Endometrial microvascular endothelial cells (primary cell): ENCODE measurements at regions not wholly inside any gene's neighbourhood (a gene's known extent, or its start where the extent isn't known, plus 50 kb on each side); places are given as distances from the start of the nearest gene placed in this dataset.
"Not testable (repeated sequence)": the region's sequence is repeated elsewhere in the genome, so short reads cannot be mapped to it uniquely, and the experiment has no call there.

ENCODE experiments used
- in situ Hi-C: cut with HindIII; loops from 2 replicates; pipeline ENCODE4 v1.10.0; 2017; ENCODE audit warnings: low sequenced_read_pairs, low pct_unique_long_range_greater_than_20kb; ENCODE audit errors: inconsistent ontology term

DNA sequence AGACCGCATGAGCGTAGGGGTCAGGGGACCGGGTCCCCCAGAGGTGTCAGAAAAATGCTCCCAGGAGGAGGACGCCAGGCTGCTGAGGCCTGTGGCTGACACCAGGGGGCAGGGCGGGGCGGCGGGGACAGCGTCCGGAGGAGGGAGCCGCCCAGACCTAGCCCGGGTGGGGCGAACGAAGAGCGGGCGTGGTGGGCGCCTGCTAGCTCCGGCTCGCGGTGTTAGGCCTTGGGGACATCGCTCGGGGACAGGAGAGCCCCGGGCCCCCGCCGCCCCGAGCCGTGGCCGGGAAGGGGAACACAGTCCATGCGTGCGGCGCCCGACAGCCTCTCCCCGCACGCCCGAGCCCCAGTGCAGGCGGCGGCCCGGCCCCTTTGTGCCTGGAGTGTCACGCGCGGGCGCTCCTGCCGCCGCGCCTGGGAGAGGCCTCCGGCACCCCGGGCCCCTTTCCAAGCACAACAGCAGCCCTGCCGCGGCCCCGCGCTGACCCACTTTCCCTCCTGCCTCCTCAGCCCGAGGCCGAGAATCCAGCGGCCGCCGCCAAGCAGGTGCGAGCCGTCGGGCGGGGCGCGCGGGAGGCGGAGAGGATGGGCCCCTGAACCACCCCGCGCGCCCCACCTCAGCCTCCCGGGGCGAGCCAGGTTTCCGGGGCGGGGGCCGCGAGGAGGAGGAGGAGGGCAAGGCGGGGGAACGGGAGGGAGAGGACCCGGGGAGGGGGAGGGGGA is 111.0 kb upstream of the KLF13 start:
- in situ Hi-C loops: loop anchor here (10.0 kb wide), 1 partner anchor 259 kb away; no protein-coding TSS in a partner anchor

DNA sequence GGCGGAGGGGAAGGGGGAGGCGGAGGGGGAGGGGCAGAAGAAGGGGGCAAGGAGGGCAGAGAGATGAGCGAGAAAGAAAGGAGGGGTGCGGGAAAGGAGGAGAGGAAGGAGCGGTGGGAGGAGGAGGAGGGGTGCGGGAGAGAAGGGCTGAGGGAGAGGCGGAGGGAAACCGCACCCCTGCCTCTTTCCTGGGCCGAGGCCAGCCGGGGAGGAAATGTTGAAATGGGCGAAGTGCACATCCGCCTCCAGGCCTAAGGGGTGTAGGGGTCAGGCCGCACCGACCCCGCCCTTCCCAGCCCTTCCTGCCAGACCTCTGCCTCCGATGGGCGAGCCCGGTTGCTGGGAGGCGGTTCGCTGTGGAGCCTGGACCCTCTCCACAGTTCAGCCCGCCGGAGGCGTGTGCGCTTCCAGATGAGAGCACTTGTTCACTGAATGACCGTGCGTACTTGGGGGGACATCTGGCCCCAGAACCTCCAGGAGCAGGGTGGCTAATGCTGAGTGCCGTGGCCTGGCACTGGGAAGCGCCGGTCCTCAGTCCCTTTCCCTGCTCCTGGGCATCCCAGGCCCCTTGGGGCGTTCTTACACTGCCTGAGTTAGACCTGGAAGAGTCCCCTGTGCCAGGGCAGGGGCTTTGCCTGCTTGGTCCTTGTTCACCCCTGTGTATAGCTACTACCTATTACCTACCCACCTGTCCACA is 110.3 kb upstream of the KLF13 start:
- in situ Hi-C loops: loop anchor here (10.0 kb wide), 1 partner anchor 258 kb away; no protein-coding TSS in a partner anchor

- in situ Hi-C loops: loop anchor here (10.0 kb wide), 1 partner anchor 258 kb away; no protein-coding TSS in a partner anchor
These were observed 109.6 kb upstream of the KLF13 start for GRCh38 chr15:31217067-31217466.

DNA sequence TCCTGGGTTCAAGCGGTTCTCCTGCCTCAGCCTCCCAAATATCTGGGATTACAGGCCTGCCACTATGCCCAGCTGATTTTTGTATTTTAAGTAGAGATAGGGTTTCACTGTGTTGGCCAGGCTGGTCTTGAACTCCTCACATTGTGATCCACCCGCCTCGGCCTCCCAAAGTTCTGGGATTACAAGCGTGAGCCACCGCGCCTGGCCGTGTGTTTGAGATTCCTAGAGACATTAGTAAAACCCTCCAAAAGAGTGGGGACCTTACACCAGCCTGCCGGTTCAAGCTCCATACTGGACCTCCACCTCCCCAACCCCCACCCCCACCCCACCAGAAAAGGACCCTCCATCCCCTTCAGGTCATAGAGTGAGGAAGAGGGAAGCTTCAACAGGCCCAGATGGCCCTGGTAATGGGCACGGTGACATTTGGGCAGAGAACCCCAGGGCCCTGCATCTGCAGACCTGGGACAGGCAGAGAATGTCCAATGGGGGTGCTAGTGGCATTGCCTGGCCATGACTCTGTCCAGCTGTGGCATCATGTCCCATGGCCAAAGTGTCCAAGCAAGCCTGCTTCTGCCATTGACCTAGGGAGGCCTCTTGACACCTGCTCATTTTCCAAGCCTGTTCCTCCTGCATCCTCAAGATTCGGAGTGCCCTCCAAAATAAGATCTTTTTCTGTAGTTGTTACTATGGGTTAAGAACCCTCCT is 108.9 kb upstream of the KLF13 start:
- in situ Hi-C loops: loop anchor here (10.0 kb wide), 1 partner anchor 257 kb away; no protein-coding TSS in a partner anchor

DNA sequence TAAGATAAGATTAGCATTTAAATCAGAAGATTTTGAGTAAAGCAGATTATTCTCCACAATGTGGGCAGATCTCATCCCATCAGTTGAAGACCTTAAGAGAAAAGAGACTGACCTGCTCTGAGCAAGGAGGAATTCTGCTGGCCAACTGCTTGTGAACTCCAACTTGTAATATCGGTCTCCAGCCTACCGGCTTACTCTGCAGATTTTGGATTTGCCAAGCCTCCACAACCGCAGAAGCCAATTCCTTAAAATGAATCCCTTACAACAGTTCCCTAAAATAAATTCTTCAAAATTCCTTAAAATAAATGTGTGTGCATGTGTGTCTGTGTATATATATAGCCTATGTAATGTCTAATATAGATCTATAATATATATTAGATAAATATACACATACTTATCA is 107.4 kb upstream of the KLF13 start:
- in situ Hi-C loops: loop anchor here (10.0 kb wide), 1 partner anchor 256 kb away; no protein-coding TSS in a partner anchor

- in situ Hi-C loops: no loop called here
These were observed 104.6 kb upstream of the KLF13 start for GRCh38 chr15:31221936-31222515.

DNA sequence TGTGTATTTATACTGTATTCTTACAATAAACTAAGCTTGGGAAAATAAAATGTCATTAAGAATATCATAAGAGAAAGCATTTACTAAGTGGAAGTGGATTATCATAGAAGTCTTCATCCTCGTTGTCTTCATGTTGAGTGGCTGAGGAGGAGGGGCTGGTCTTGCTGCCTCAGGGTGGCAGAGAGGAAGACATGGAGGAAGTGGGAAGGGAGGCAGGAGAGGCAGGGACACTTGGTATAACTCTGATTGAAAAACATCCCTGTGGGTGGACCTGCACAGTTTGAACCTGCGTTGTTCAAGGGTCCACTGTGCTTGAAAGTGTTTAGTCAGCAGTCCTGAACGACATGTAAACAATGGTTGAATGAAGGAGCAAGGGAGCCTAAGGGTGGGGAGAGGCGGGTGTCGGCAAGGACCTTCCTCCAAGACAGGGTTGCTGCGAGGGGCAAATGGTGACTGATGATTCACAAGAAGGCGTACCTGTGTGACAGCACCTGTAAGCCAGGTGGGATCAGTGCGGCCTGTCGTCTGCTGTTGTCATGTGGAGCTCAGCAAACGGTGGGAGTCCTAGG is 103.8 kb upstream of the KLF13 start:
- in situ Hi-C loops: no loop called here

GRCh38 chr15:31223478-31224350 is 102.9 kb upstream of the KLF13 start:
- in situ Hi-C loops: no loop called here

DNA sequence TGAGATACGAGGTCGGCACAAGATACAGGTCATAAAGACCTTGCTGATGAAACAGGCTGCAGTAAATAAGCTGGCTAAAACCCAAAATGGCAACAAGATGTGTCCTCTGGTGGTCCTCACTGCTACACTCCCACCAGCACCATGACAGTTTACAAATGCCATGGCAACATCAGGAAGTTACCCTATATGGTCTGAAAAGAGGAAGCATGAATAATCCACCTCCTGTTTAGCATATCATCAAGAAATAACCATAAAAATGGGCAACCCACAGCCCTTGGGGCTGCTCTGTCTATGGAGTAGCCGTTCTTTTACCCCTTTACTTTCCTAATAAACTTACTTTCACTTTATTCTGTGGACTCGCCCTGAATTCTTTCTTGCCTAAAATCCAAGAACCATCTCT is 102.0 kb upstream of the KLF13 start:
- in situ Hi-C loops: not testable (repeated sequence)

DNA sequence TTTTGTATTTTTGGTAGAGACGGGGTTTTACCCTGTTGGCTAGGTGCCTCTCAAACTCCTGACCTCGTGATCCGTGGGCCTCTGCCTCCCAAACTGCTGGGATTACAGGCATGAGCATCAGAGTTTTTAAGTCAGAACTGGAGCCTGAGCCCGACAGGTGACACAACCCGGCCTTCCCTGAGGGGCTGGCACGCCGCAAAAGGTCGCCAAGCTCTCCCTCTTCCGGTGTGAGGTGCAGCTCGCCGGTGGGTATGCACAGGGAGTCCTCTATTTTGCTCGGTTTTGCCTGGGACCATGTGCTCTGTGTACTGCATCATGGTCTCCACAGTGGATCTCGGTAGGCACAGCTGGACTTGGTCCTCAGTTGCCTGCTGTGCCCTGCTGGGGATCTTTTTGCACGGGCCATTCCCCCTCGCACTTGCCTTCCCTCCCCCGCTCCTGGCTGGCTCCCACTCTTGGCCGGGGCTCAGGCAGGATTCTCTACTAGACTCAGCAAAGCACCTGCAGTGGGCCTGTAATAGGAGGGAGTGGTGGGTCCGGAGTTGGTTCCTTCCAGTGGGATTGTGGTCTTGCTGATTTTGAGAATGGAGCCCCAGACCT is 101.2 kb upstream of the KLF13 start:
- in situ Hi-C loops: no loop called here

- in situ Hi-C loops: no loop called here
These were observed 100.6 kb upstream of the KLF13 start for GRCh38 chr15:31226021-31226420.

DNA sequence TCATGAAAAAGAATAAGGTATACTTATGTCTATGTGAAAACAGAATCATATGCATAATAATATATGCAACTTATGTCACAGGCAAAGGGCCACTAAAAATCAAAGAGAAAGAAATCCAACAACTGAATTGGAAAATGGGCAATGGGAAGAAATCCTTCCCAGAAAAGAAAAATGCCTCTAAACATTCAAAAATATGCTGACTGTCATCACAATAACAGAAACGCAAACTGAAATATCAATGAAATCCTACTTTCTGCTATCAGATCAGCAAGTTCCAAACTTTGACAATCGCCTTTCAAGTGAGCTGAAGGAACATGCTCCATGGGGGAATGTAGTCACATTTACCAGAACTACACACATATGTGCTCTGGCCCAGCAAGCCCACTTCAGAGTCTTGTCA is 99.4 kb upstream of the KLF13 start:
- in situ Hi-C loops: no loop called here

DNA sequence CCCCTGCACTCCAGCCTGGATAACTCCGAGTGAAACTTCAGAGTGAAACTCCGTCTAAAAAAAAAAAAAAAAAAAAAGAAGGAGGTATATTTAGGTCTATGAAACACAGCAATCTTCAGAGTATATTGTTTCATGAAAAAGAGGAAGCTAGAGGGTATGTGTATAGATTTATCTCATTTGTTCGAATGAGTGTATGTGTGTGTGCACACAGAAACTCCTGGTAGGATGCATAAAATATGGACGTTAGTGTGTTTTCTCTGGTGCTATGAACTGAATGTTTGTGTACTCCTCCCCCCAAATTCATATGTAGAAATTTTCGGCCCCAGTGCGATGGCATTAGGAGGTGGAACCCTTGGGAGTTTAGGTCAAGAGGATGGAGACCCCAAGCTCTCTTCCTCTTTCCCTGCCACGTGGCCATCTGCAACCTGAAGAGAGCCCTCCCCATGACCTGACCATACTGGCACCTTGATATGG is 98.6 kb upstream of the KLF13 start:
- in situ Hi-C loops: no loop called here

- in situ Hi-C loops: no loop called here
These were observed 97.4 kb upstream of the KLF13 start for GRCh38 chr15:31228980-31229826.

- in situ Hi-C loops: no loop called here
These were observed 95.8 kb upstream of the KLF13 start for GRCh38 chr15:31230630-31231485.

- in situ Hi-C loops: no loop called here
These were observed 91.8 kb upstream of the KLF13 start for GRCh38 chr15:31234815-31235214.
